ENCODE measurements at regions not wholly inside any gene's neighbourhood (a gene's known extent, or its start where the extent isn't known, plus 50 kb on each side); places are given as distances from the start of the nearest gene placed in this dataset.

DNA sequence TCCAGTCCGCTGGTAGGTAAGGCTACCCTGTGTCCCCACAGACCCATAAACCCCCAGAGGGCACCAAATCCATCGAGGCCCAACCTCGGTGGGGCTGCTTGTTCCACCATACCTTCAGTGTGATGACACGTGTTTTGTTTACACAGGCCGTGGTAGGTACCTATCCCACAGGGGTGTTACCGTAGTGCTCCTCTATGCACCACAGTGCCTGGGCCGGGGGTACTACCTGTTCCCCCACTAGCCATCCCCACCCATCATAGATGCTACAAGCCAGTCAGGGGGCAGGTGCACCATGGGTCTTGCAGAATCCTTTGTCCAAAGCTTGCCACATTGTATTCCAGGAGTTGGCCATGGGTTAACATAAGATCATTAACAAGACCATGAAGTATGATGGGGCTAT is 796.2 kb downstream of the EFNA5 start:
- no peaks in the 10 kb centered on the region for H3K27me3 ChIP-seq (ENCODE audit: insufficient read depth, low read length)
- no peak overlapping the region for H4K8ac ChIP-seq (replicated peaks; ENCODE audit: insufficient read length, low read depth, low read length)
- no peaks in the 10 kb centered on the region for H4K20me1 ChIP-seq (ENCODE audit: control insufficient read depth, insufficient read depth, insufficient read length)
- Mint-ChIP-seq H3K27me3 (ENCODE audit: low read depth) (peaks cover 3% of the 10 kb centered on the region; the same call in 1 of the 2 replicates), H3K9me3 (peaks cover 24% of the 10 kb centered on the region in 2 experiments), H3K4me3 (no peak overlapping the region), H3K27ac (no peak overlapping the region), H3K36me3 (ENCODE audit: insufficient read depth in 1 of 3, low read depth in 3 of 3) (peaks cover 12 to 23% (median 21%) of the 10 kb centered on the region in 3 experiments), H3K4me1 (peaks cover 0 to 7% of the 10 kb centered on the region in 2 experiments; a peak in 2 of 4 replicates)
- no peak overlapping the region for H2BK20ac ChIP-seq (ENCODE audit: low read depth, low read length, poor library complexity, severe bottlenecking)
- no peak overlapping the region for H2BK5ac ChIP-seq (ENCODE audit: insufficient read length, low read length)
- TF ChIP-seq CTCF (conservative IDR thresholded peaks at IDR 0.05): no peak
- H2BK12ac ChIP-seq (ENCODE audit: insufficient read length, low read depth, low read length): no peak overlapping the region
- no peak overlapping the region for H3K23ac ChIP-seq (ENCODE audit: insufficient read length, low read depth, low read length)
- no peak overlapping the region for H3K56ac ChIP-seq (ENCODE audit: insufficient read length, low read depth, low read length)
- H2AFZ ChIP-seq (ENCODE audit: low read length): no peak overlapping the region
- no peaks in the 10 kb centered on the region for H3K4me1 ChIP-seq (ENCODE audit: insufficient read depth, low read length)
- no peaks in the 10 kb centered on the region for H3K23me2 ChIP-seq (ENCODE audit: insufficient read length, low read depth, low read length, poor library complexity, severe bottlenecking)
- no peak overlapping the region for H3K27ac ChIP-seq (ENCODE audit: insufficient read length, low read depth, low read length)
- no peak overlapping the region for H2BK15ac ChIP-seq (ENCODE audit: low read depth, low read length)
- no peak for DNase-seq
- no peaks in the 10 kb centered on the region for H3K79me2 ChIP-seq (ENCODE audit: insufficient read depth, low read length)
- no peak overlapping the region for H3K4ac ChIP-seq (ENCODE audit: low read depth, low read length)
- H3K9me3 ChIP-seq (ENCODE audit: control insufficient read depth, low read depth, low read length): peaks cover 11% of the 10 kb centered on the region
- H3K79me1 ChIP-seq (ENCODE audit: insufficient read depth, low read depth, low read length, poor library complexity, severe bottlenecking): no peaks in the 10 kb centered on the region
- H4K91ac ChIP-seq (ENCODE audit: insufficient read length, low read depth, low read length): no peak overlapping the region
- no peak overlapping the region for H3K18ac ChIP-seq (ENCODE audit: insufficient read length, low read depth, low read length)
- no peak overlapping the region for H3K9ac ChIP-seq (ENCODE audit: extremely low read depth, insufficient read length, low read length)
- no CpG with 5 or more reads among the region's 7 CpGs for WGBS (ENCODE audit: extremely low coverage, insufficient read length, low lambda C conversion rate)
- H3T11ph ChIP-seq (ENCODE audit: low read length): no peak overlapping the region
- no peak overlapping the region for H3K14ac ChIP-seq (ENCODE audit: insufficient read depth, low read length)
- H2BK120ac ChIP-seq (ENCODE audit: low read depth, low read length, poor library complexity, severe bottlenecking): no peak overlapping the region
- no peak overlapping the region for H4K5ac ChIP-seq (ENCODE audit: insufficient read length, low read depth, low read length)
- no peak overlapping the region for H3K4me2 ChIP-seq (ENCODE audit: insufficient read depth, insufficient read length, low read length)
- H2AK5ac ChIP-seq (ENCODE audit: insufficient read length, low read length): no peak overlapping the region
